Brain pericyte (primary cell): ENCODE measurements at regions not wholly inside any gene's neighbourhood (a gene's known extent, or its start where the extent isn't known, plus 50 kb on each side); places are given as distances from the start of the nearest gene placed in this dataset.
"Not testable (repeated sequence)": the region's sequence is repeated elsewhere in the genome, so short reads cannot be mapped to it uniquely, and the experiment has no call there.

ENCODE experiments used
- DNase-seq: peaks from one replicate; pipeline ENCODE4 v3.0.0-alpha.2; 2012; ENCODE audit warnings: low read depth, low spot score

DNA sequence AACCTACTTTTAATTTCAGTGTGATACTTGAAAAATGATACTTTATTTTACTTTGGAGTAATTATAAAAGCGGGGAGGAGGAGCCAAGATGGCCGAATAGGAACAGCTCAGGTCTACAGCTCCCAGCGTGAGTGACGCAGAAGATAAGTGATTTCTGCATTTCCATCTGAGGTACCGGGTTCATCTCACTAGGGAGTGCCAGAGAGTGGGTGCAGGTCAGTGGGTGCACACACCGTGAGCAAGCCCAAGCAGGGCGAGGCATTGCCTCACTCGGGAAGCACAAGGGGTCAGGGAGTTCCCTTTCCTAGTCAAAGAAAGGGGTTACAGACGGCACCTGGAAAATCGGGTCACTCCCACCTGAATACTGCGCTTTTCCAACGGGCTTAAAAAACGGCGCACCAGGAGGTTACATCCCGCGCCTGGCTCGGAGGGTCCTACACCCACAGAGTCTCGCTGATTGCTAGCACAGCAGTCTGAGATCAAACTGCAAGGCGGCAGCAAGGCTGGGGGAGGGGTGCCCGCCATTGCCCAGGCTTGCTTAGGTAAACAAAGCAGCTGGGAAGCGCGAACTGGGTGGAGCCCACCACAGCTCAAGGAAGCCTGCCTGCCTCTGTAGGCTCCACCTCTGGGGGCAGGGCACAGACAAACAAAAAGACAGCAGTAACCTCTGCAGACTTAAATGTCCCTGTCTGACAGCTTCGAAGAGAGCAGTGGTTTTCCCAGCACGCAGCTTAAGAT lies 640.3 kb downstream of the EPHA3 start:
- not testable (repeated sequence) for DNase-seq

DNA sequence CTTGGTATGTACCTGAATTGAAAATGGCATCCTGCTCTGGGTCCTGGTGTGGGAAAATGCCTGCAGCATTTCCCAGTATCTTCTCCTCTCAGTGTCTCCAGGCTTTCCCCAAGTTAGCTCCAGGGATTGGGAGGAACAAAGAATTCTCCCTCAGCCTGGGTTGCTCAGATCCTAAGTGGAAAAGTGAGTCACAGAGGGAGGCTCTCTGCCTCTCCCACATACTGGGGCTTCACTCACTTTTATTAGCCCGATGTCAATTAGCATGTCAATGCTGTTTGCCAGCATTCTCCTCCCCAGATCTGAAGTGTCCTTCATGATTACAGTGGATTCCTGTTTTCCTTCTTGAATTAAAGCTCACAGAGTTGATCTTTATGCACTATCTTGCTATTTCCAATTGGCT lies 655.0 kb downstream of the EPHA3 start:
- DNase-seq, result no peak

- DNase-seq, result no peak
These were observed 676.0 kb downstream of the EPHA3 start for GRCh38 chr3:89783341-89783927.

DNA sequence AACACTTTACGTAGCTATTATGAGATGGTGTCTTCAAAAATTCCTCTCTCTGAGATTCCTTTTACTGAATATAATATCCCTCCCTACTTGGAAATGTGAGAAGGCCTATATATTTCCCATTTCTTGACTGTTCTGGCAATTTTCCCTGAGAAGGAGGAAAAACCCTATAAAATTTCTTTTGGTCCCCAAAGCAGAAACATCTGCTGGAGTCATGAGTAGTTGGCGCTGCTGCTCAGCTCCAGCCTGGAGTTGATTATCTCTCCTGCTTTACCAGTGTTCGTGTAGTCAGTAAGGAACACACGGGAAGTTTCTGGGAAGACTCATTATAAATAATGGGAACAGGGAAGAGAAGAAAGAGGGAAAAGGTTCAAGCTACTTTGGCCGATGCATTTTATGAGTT lies 680.1 kb downstream of the EPHA3 start:
- DNase-seq, result no peak

DNA sequence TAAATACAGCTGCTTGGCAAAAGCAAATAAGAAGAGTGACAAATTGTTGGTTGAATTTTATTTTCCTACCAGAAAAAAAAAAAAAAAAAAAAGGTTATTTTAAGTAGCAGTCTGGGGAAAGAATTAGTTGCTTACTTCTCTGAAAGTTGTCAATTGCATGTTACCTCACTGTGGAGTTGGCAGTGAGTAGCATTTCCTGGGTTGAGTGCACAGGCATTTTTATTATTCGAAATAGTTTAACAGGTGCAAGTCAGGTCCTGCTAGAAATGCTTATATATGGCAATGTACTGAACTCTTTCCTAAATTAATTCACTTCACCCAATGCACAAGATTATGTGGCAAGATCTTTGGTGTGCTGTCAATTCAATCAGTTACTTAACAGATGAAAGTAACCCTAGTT lies 680.6 kb downstream of the EPHA3 start:
- no peak for DNase-seq

GRCh38 chr3:89795506-89795905 lies 688.1 kb downstream of the EPHA3 start:
- no peak for DNase-seq

DNA sequence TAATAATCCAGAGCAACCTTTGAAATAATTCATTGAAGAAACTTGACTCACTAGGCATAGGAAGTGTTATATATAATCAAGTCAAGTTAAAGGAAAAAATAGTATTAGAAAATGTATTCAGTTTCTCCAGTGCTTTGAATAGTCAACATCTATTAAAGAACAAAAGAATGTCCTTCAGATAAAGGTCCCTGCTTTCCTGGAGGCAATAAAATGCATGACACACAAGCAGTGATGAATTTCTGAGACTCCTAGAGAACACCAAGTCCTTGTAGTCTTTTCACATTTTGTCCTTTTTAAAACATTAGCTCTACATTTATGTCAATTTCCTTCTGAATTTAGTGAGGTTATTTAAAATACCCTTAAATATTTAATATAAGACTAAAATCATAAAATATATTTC lies 695.5 kb downstream of the EPHA3 start:
- DNase-seq, result no peak

GRCh38 chr3:89803711-89804110 lies 696.3 kb downstream of the EPHA3 start:
- DNase-seq, result no peak

DNA sequence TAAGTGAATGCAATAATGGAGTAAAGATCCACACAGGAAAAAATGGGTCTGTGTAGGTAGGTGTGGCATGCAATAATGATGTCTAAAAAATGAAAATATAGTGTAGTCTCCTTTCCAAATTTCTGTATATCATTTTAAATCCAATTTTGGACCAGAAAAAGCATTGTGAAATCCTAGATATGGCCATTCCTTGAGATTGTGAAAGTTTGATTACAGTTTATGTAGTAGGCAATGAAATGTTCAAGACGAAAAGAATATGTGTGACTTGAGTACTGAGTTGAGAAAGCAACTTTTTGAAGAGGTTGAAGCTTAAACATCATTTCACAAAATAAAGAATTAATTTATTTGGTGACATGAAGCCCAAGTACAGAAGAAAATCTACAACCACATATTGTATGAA lies 698.7 kb downstream of the EPHA3 start:
- no peak for DNase-seq

GRCh38 chr3:89808680-89809197 lies 701.3 kb downstream of the EPHA3 start:
- no peak for DNase-seq

- no peak for DNase-seq
These were observed 706.1 kb downstream of the EPHA3 start for GRCh38 chr3:89813500-89813899.

DNA sequence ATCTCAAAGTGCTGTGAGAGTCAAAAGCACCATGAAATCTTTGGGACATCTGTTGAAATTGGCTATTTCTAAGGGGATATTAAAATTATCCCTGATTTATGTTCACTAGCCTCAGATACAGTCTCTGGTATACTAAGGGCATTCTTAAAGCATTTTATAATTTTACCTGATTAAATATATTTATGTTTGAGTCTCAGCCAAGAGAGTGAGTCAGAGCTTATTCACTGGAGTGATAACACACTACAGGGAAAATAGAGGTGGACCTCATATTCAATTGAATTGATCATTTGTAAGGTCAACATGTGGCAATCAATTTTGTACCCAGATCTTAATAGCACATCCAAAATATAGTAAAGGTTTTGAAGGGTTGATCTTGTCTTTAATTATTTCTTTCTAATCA lies 733.6 kb downstream of the EPHA3 start:
- no peak for DNase-seq

DNA sequence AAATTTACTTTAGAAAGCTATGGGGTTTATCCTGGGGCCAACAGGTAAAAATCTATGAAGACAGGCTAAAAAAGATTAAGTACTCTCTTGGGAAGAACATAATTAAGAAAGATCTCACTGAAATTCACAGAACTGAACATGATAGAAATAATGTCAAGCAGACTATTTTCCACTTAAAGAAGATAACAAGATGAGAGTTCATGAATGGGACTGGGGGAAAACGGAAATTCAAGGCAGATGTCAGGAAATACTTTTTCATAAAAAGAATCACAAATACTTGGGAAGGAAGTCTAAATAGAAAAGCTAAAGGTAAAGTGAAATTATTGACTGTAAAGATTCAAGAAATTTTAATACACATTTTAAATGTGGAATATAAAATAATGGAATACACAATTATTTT lies 737.6 kb downstream of the EPHA3 start:
- DNase-seq, result no peak

DNA sequence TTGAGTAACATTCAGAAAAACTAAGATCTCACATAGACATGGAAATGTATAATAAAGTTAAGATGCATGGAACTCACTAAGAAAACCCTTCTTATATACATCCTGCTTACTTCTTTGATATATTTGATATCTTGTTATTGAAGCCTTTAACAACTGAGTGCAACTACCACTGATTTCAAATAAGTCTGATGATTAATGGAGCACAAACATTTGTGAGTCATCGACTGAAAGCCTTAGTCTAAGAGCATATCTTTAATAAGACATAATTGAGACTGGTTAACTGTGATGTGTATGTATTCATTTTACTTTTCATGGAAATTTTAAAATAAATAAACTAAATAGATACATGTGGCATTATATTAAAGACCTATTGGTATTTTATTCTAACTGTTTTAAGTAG lies 740.5 kb downstream of the EPHA3 start:
- no peak for DNase-seq

DNA sequence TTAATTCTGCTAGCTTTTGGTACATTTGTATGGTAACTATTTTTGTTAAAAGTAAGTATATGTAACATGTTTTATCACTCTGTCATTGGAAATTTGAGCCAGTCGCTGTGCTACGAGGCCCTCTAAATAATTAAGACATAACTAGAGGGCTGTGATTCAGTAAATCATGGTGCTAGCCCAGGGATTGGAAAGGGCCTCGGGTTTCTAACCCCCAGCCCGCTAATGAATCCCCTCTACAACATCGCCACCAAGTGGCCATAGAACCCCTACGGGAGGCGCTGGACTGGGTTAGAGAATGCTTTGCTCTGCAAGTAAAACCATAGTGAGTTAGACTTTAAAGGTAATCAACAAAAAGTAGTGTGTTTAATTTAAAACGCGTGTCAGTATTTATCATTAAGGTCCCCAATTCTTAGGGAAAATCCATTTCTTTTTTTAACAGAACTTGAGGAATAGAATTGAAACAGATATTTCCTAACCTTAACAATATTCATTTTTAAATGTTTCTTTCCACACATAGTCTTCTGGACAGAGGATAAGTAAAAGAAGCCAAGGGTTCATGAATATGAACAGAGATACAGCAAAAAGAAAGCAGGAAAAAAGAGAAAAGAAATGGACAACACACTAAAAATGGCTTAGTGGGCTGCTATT lies 744.7 kb downstream of the EPHA3 start:
- DNase-seq, result no peak

DNA sequence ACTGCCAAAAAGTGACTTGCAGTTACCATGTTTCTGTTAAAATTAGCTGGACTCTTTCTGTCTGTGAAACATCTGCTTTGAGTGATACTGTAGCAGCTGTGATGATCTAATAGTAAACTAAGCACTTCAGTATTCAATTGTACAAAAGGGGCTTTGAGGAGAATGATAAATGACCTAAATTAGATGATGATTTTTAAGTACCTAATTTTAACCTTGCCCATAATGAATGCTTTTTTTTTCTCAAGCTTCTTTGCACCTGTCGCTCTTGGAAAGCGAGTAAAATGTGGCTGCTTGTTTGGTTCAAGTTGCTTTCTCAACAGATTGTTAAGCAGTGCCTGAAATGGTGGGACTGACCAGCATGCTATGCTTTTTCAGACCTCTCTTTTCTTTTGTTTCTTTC lies 752.3 kb downstream of the EPHA3 start:
- DNase-seq, result no peak

GRCh38 chr3:89867286-89867685 lies 759.9 kb downstream of the EPHA3 start:
- DNase-seq, result no peak

GRCh38 chr3:89876116-89876515 lies 768.7 kb downstream of the EPHA3 start:
- no peak for DNase-seq

GRCh38 chr3:89877230-89877629 lies 769.8 kb downstream of the EPHA3 start:
- DNase-seq, result no peak

- DNase-seq, result no peak
These were observed 782.0 kb downstream of the EPHA3 start for GRCh38 chr3:89889386-89889785.

GRCh38 chr3:89908711-89909213 lies 801.3 kb downstream of the EPHA3 start:
- DNase-seq, result no peak

DNA sequence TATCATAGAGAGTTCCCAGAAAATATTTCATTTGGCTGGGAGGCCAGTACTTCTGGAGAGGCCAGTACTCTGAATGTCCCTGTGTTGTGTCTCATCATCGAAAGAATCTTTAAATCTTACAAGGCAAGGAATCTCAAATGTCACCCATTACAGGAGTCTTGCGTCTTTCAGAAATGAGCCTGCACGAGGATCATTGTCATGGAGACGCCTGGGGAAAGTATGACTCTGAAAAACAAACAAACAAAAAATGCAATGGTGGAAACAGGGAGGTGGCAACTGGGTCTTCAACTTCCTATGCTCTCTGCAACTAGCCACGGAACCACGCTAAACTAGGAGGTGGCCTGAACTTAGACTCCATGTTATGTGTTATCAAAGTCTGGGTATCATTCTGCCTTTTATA lies 804.6 kb downstream of the EPHA3 start:
- DNase-seq, result no peak
